ENCODE measurements at regions not wholly inside any gene's neighbourhood (a gene's known extent, or its start where the extent isn't known, plus 50 kb on each side); places are given as distances from the start of the nearest gene placed in this dataset.

- TF ChIP-seq NANOG (IDR thresholded peaks at IDR 0.05; ENCODE audit: borderline replicate concordance) = no peak
- no peak for TF ChIP-seq EZH2phosphoT487 (IDR thresholded peaks at IDR 0.05; ENCODE audit: unreplicated experiment)
Measured at GRCh38 chr11:98061858-98062257, 958.9 kb upstream of the CNTN5 start (continued).

DNA sequence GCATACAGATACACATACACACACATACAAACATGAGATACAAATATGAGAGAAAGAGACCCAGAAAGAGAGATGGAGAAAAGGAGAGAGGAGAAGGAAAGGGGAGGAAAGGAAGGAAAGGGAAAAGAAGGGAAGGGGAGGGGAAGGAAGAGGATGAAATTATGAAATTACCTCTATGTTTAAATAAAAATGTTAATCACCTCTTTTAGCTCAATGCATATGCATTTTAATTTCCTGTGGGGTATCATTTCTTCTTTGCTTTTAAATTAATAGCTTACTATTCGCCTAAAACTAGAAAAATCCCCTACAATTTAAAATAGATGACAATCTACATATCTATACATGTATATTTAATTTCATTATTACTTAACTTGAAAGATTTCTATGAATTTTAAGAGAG lies 958.0 kb upstream of the CNTN5 start:
- no peaks in the 10 kb centered on the region for H3K9me3 Mint-ChIP-seq
- no peak for ATAC-seq
- DNase-seq (ENCODE audit: low spot score) = no peak
- H3K4me3 Mint-ChIP-seq = no peak overlapping the region
- Histone ChIP-seq H3K4me3 (no peak overlapping the region), H3K9me2 (ENCODE audit: insufficient read depth) (0 out of 2 replicates have a peak, but pooled peaks cover 4% of the 10 kb centered on the region), H3K79me2 (replicated peaks; ENCODE audit: insufficient read depth) (no peaks in the 10 kb centered on the region), H3K36me3 (ENCODE audit: insufficient read depth) (no peaks in the 10 kb centered on the region), H4K20me1 (replicated peaks; ENCODE audit: insufficient read depth) (no peaks in the 10 kb centered on the region), H3F3A (replicated peaks; ENCODE audit: low read depth) (no peaks in the 10 kb centered on the region), H3K4me1 (ENCODE audit: insufficient read depth) (no peaks in the 10 kb centered on the region), H3K27me3 (ENCODE audit: insufficient read depth) (no peaks in the 10 kb centered on the region), H3K27ac (ENCODE audit: low read depth) (no peak overlapping the region), H3K4me2 (no peak overlapping the region), H2AFZ (no peak overlapping the region)
- peaks cover 2% of the 10 kb centered on the region; the same call in 1 of the 3 replicates for H3K4me1 Mint-ChIP-seq
- H3K27me3 Mint-ChIP-seq (ENCODE audit: insufficient read depth, low read depth, poor library complexity) = peaks cover 7% of the 10 kb centered on the region
- H3K27ac Mint-ChIP-seq = no peak overlapping the region
- no peaks in the 10 kb centered on the region for H3K36me3 Mint-ChIP-seq (ENCODE audit: low read depth)
- TF ChIP-seq CREB1 (CRISPR knock-in tag; IDR thresholded peaks at IDR 0.05; ENCODE audit: low read depth) (no peak), NANOG (IDR thresholded peaks at IDR 0.05; ENCODE audit: borderline replicate concordance) (no peak), POLR2AphosphoS5 (IDR thresholded peaks at IDR 0.05; ENCODE audit: low read depth) (no peak), REST (IDR thresholded peaks at IDR 0.05; ENCODE audit: unreplicated experiment) (no peak), EZH2phosphoT487 (IDR thresholded peaks at IDR 0.05; ENCODE audit: unreplicated experiment) (no peak), STAT1 (IDR thresholded peaks at IDR 0.05; ENCODE audit: unreplicated experiment) (no peak), ZNF331 (CRISPR knock-in tag; IDR thresholded peaks at IDR 0.05; ENCODE audit: low read depth) (no peak), EZH2 (IDR thresholded peaks at IDR 0.05; ENCODE audit: low read depth, unreplicated experiment) (no peak)
- TF ChIP-seq, protein P1, sequence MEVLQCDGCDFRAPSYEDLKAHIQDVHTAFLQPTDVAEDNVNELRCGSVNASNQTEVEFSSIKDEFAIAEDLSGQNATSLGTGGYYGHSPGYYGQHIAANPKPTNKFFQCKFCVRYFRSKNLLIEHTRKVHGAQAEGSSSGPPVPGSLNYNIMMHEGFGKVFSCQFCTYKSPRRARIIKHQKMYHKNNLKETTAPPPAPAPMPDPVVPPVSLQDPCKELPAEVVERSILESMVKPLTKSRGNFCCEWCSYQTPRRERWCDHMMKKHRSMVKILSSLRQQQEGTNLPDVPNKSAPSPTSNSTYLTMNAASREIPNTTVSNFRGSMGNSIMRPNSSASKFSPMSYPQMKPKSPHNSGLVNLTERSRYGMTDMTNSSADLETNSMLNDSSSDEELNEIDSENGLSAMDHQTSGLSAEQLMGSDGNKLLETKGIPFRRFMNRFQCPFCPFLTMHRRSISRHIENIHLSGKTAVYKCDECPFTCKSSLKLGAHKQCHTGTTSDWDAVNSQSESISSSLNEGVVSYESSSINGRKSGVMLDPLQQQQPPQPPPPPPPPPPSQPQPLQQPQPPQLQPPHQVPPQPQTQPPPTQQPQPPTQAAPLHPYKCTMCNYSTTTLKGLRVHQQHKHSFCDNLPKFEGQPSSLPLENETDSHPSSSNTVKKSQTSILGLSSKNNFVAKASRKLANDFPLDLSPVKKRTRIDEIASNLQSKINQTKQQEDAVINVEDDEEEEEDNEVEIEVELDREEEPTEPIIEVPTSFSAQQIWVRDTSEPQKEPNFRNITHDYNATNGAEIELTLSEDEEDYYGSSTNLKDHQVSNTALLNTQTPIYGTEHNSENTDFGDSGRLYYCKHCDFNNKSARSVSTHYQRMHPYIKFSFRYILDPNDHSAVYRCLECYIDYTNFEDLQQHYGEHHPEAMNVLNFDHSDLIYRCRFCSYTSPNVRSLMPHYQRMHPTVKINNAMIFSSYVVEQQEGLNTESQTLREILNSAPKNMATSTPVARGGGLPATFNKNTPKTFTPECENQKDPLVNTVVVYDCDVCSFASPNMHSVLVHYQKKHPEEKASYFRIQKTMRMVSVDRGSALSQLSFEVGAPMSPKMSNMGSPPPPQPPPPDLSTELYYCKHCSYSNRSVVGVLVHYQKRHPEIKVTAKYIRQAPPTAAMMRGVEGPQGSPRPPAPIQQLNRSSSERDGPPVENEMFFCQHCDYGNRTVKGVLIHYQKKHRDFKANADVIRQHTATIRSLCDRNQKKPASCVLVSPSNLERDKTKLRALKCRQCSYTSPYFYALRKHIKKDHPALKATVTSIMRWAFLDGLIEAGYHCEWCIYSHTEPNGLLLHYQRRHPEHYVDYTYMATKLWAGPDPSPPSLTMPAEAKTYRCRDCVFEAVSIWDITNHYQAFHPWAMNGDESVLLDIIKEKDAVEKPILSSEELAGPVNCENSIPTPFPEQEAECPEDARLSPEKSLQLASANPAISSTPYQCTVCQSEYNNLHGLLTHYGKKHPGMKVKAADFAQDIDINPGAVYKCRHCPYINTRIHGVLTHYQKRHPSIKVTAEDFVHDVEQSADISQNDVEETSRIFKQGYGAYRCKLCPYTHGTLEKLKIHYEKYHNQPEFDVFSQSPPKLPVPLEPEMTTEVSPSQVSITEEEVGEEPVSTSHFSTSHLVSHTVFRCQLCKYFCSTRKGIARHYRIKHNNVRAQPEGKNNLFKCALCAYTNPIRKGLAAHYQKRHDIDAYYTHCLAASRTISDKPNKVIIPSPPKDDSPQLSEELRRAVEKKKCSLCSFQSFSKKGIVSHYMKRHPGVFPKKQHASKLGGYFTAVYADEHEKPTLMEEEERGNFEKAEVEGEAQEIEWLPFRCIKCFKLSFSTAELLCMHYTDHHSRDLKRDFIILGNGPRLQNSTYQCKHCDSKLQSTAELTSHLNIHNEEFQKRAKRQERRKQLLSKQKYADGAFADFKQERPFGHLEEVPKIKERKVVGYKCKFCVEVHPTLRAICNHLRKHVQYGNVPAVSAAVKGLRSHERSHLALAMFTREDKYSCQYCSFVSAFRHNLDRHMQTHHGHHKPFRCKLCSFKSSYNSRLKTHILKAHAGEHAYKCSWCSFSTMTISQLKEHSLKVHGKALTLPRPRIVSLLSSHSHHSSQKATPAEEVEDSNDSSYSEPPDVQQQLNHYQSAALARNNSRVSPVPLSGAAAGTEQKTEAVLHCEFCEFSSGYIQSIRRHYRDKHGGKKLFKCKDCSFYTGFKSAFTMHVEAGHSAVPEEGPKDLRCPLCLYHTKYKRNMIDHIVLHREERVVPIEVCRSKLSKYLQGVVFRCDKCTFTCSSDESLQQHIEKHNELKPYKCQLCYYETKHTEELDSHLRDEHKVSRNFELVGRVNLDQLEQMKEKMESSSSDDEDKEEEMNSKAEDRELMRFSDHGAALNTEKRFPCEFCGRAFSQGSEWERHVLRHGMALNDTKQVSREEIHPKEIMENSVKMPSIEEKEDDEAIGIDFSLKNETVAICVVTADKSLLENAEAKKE (CRISPR knock-in tag; IDR thresholded peaks at IDR 0.05) = no peak

Measured in GM23338 (cell line).